ENCODE measurements at regions not wholly inside any gene's neighbourhood (a gene's known extent, or its start where the extent isn't known, plus 50 kb on each side); places are given as distances from the start of the nearest gene placed in this dataset.

- TF ChIP-seq CTCF (conservative IDR thresholded peaks at IDR 0.05; ENCODE audit: low read length) = no peak
- H3K4me3 ChIP-seq (ENCODE audit: low read length) = no peak overlapping the region
- no peak for DNase-seq (ENCODE audit: low read depth)
Observed at GRCh38 chr7:81181066-81181465, 262.2 kb upstream of the SEMA3C start.

- H3K4me3 ChIP-seq (ENCODE audit: low read length) = no peak overlapping the region
Observed at GRCh38 chr7:81180573-81180972, 261.7 kb upstream of the SEMA3C start.

GRCh38 chr7:81175275-81175940 lies 256.6 kb upstream of the SEMA3C start:
- TF ChIP-seq CTCF (conservative IDR thresholded peaks at IDR 0.05; ENCODE audit: low read length) = no peak
- DNase-seq (ENCODE audit: low read depth) = no peak
- no peak overlapping the region for H3K4me3 ChIP-seq (ENCODE audit: low read length)

More at GRCh38 chr7:81180573-81180972, 261.7 kb upstream of the SEMA3C start:
- DNase-seq (ENCODE audit: low read depth) = no peak
- no peak for TF ChIP-seq CTCF (conservative IDR thresholded peaks at IDR 0.05; ENCODE audit: low read length)

- DNase-seq (ENCODE audit: low read depth) = peak; percentile 38
- no peak overlapping the region for H3K4me3 ChIP-seq (ENCODE audit: low read length)
- no peak for TF ChIP-seq CTCF (conservative IDR thresholded peaks at IDR 0.05; ENCODE audit: low read length)
Observed at GRCh38 chr7:81173766-81174281, 255.0 kb upstream of the SEMA3C start.

GRCh38 chr7:81170291-81170690 lies 251.4 kb upstream of the SEMA3C start:
- no peak overlapping the region for H3K4me3 ChIP-seq (ENCODE audit: low read length)
- no peak for TF ChIP-seq CTCF (conservative IDR thresholded peaks at IDR 0.05; ENCODE audit: low read length)
- DNase-seq (ENCODE audit: low read depth) = no peak

GRCh38 chr7:81167934-81168333 lies 249.1 kb upstream of the SEMA3C start:
- DNase-seq (ENCODE audit: low read depth) = no peak
- TF ChIP-seq CTCF (conservative IDR thresholded peaks at IDR 0.05; ENCODE audit: low read length) = no peak

GRCh38 chr7:81165070-81165469 lies 246.2 kb upstream of the SEMA3C start:
- DNase-seq (ENCODE audit: low read depth) = no peak
- H3K4me3 ChIP-seq (ENCODE audit: low read length) = no peak overlapping the region
- TF ChIP-seq CTCF (conservative IDR thresholded peaks at IDR 0.05; ENCODE audit: low read length) = no peak

More at GRCh38 chr7:81167934-81168333, 249.1 kb upstream of the SEMA3C start:
- H3K4me3 ChIP-seq (ENCODE audit: low read length) = no peak overlapping the region

Data from AG10803 (cell line).